Smooth muscle cell (in vitro differentiated cells): ENCODE measurements at regions not wholly inside any gene's neighbourhood (a gene's known extent, or its start where the extent isn't known, plus 50 kb on each side); places are given as distances from the start of the nearest gene placed in this dataset.

Experiments used
- DNase-seq: peaks from one replicate; lab custom pipeline; 2025; ENCODE audit not compliant: unreplicated experiment; lab: John Stamatoyannopoulos, UW
- H2AFZ ChIP-seq: fragments of 200-600 bp; sonication (generic); 2 replicates; pipeline ENCODE4 v1.6.0; 2016; ENCODE audit warnings: antibody characterized with exemption, low read depth, mild to moderate bottlenecking
- H3F3A ChIP-seq: fragments of 200-600 bp; sonication (generic); 2 replicates; pipeline ENCODE4 v1.6.0; 2017; ENCODE audit warnings: antibody characterized with exemption, low read depth
- H3K27ac ChIP-seq: fragments of 200-600 bp; sonication (generic); 2 replicates; pipeline ENCODE4 v1.5.1; 2016; ENCODE audit warnings: low read depth, mild to moderate bottlenecking
- H3K27me3 ChIP-seq: fragments of 200-600 bp; sonication (generic); 2 replicates; pipeline ENCODE4 v1.6.1; 2016; ENCODE audit warnings: low read depth, mild to moderate bottlenecking
- H3K36me3 ChIP-seq: fragments of 200-600 bp; sonication (generic); 2 replicates; pipeline ENCODE4 v1.5.1; 2016; ENCODE audit warnings: low read depth
- H3K4me1 ChIP-seq: fragments of 200-600 bp; sonication (generic); 2 replicates; pipeline ENCODE4 v1.5.1; 2016; ENCODE audit warnings: low read depth
- H3K4me2 ChIP-seq: fragments of 200-600 bp; sonication (generic); 2 replicates; pipeline ENCODE4 v1.6.0; 2016; ENCODE audit warnings: mild to moderate bottlenecking
- H3K4me3 ChIP-seq: fragments of 200-600 bp; sonication (generic); 2 replicates; pipeline ENCODE4 v1.5.1; 2016; ENCODE audit warnings: mild to moderate bottlenecking
- H3K79me2 ChIP-seq: fragments of 200-600 bp; sonication (generic); 2 replicates; pipeline ENCODE4 v1.6.0; 2016; ENCODE audit warnings: low read depth, mild to moderate bottlenecking
- H3K9ac ChIP-seq: fragments of 200-600 bp; sonication (generic); 2 replicates; pipeline ENCODE4 v1.6.0; 2016; ENCODE audit warnings: low read depth
- H3K9me3 ChIP-seq: fragments of 200-600 bp; sonication (generic); replicated peaks from 2 replicates; pipeline ENCODE4 v1.5.1; 2016; ENCODE audit warnings: low read depth
- H4K20me1 ChIP-seq: fragments of 200-600 bp; sonication (generic); 2 replicates; pipeline ENCODE4 v1.6.0; 2016; ENCODE audit warnings: low read depth
- CTCF ChIP-seq: fragments of 200-600 bp; sonication (generic); IDR thresholded peaks from 2 replicates; pipeline ENCODE4 v1.5.1; 2017; ENCODE audit warnings: borderline replicate concordance, mild to moderate bottlenecking, antibody characterized with exemption; ENCODE audit not compliant: insufficient read depth, poor library complexity, severe bottlenecking
- WGBS: methylation state at CpG from one replicate; pipeline ENCODE4 v1.1.7; 2016; ENCODE audit warnings: low lambda C conversion rate; 5-methylcytosine and 5-hydroxymethylcytosine counted together

- Histone ChIP-seq H4K20me1 (no peaks in the 10 kb centered on the region), H3K9ac (no peak overlapping the region), H3K4me3 (no peak overlapping the region), H3K4me1 (no peaks in the 10 kb centered on the region), H3F3A (no peaks in the 10 kb centered on the region), H3K4me2 (no peak overlapping the region), H3K9me3 (no peaks in the 10 kb centered on the region), H3K79me2 (no peaks in the 10 kb centered on the region), H2AFZ (no peak overlapping the region), H3K27ac (no peak overlapping the region), H3K36me3 (no peaks in the 10 kb centered on the region), H3K27me3 (no peaks in the 10 kb centered on the region)
- TF ChIP-seq CTCF = no peak
- no peak for DNase-seq
- 88% methylated on average over 6 of the region's 6 CpGs for WGBS
These were observed 357.8 kb downstream of the ZNF516 start for GRCh38 chr18:76137216-76137615.

GRCh38 chr18:76136701-76137100, 358.3 kb downstream of the ZNF516 start:
- Histone ChIP-seq H3K4me3 (no peak overlapping the region), H3K4me1 (no peaks in the 10 kb centered on the region), H3K4me2 (no peak overlapping the region), H3K9me3 (no peaks in the 10 kb centered on the region), H3K36me3 (no peaks in the 10 kb centered on the region), H2AFZ (no peak overlapping the region), H3K79me2 (no peaks in the 10 kb centered on the region), H4K20me1 (no peaks in the 10 kb centered on the region), H3F3A (no peaks in the 10 kb centered on the region), H3K27ac (no peak overlapping the region), H3K27me3 (no peaks in the 10 kb centered on the region), H3K9ac (no peak overlapping the region)
- WGBS = 93% methylated on average over 10 of the region's 10 CpGs
- no peak for DNase-seq
- TF ChIP-seq CTCF = no peak

DNA sequence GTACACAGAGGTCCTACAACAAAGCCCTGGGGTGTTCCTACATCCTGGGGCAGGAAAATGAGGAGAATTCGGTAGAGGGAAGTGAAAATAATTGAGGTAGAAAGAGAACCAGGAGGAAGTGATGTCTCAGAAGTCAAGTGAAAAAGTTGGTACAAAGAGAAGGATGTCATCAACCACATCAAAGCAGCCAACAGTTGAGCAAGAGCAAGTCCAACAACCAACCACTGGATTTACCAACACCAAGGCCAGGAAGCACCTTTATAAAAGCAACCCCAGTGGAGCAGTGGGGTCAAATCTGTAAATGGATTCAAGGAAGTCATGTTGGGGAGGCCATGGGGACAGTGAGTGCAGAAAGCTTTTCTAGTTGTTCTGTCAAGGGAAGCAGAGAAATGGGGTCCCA, 360.4 kb downstream of the ZNF516 start:
- TF ChIP-seq CTCF = no peak
- Histone ChIP-seq H3K4me1 (no peaks in the 10 kb centered on the region), H3K36me3 (no peaks in the 10 kb centered on the region), H3K27ac (no peak overlapping the region), H3F3A (no peaks in the 10 kb centered on the region), H3K9me3 (no peaks in the 10 kb centered on the region), H4K20me1 (no peaks in the 10 kb centered on the region), H3K27me3 (no peaks in the 10 kb centered on the region), H3K79me2 (no peaks in the 10 kb centered on the region), H2AFZ (no peak overlapping the region), H3K9ac (no peak overlapping the region), H3K4me3 (no peak overlapping the region), H3K4me2 (no peak overlapping the region)
- WGBS = 76% methylated on average over 1 of the region's 1 CpG
- no peak for DNase-seq

GRCh38 chr18:76133873-76134272, 361.2 kb downstream of the ZNF516 start:
- H3K79me2 ChIP-seq = no peaks in the 10 kb centered on the region
- H3K36me3 ChIP-seq = no peaks in the 10 kb centered on the region
- no peak overlapping the region for H3K9ac ChIP-seq
- no peak for DNase-seq
- no peaks in the 10 kb centered on the region for H3K4me1 ChIP-seq
- H2AFZ ChIP-seq = no peak overlapping the region
- H3K4me3 ChIP-seq = no peak overlapping the region
- H3K9me3 ChIP-seq = no peaks in the 10 kb centered on the region
- no peaks in the 10 kb centered on the region for H4K20me1 ChIP-seq
- H3K4me2 ChIP-seq = no peak overlapping the region
- H3F3A ChIP-seq = no peaks in the 10 kb centered on the region
- 61% methylated on average over 1 of the region's 1 CpG for WGBS
- H3K27me3 ChIP-seq = no peaks in the 10 kb centered on the region
- TF ChIP-seq CTCF = no peak
- no peak overlapping the region for H3K27ac ChIP-seq
